ENCODE measurements at regions not wholly inside any gene's neighbourhood (a gene's known extent, or its start where the extent isn't known, plus 50 kb on each side); places are given as distances from the start of the nearest gene placed in this dataset.

- no peak overlapping the region for H3K27ac Mint-ChIP-seq (ENCODE audit: unreplicated experiment)
- H3K36me3 Mint-ChIP-seq (ENCODE audit: low read depth, unreplicated experiment) = no peaks in the 10 kb centered on the region
- H3K4me1 Mint-ChIP-seq (ENCODE audit: unreplicated experiment) = peaks cover 11% of the 10 kb centered on the region
- no peaks in the 10 kb centered on the region for H3K27me3 Mint-ChIP-seq (ENCODE audit: unreplicated experiment)
- DNase-seq (ENCODE audit: low spot score) = no peak
- no peak for TF ChIP-seq CTCF (IDR thresholded peaks at IDR 0.05; ENCODE audit: unreplicated experiment)
- H3K9me3 Mint-ChIP-seq (ENCODE audit: unreplicated experiment) = no peaks in the 10 kb centered on the region
- H3K4me3 Mint-ChIP-seq (ENCODE audit: unreplicated experiment) = no peak overlapping the region
Observed at GRCh38 chr6:146890644-146891434, 292.1 kb downstream of the ADGB start.

DNA sequence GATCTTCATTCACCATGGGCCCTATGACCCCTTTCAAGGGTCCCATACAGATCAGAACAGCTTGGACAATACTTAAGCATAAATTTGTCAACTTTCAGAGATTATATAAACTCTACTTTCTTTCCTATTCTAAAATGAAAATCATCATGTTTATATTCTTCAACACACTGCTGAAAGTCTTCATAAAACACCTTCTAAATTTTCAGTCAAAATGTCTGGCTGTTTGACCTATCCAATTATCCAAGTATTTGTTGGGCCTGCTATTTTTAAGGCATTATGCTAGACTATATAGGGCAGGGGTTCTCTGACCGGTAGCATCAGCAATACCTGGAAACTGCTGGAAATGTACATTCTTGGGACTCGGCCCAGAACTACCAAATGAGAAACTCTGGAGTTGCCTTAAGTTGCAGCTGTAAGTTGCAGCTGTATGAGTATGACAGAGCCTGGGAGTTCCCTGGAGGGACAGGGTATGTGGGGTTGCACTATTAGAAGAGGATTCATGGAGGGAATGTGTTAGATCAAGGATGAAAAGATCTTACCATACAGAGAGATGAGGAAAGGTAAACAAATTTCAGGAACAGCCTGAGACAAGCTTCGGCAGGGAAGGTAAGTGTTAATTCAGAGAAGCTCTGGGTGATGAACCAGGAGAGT lies 293.0 kb downstream of the ADGB start:
- Mint-ChIP-seq H3K27ac (ENCODE audit: unreplicated experiment) (no peak overlapping the region), H3K4me1 (ENCODE audit: unreplicated experiment) (peaks cover 14% of the 10 kb centered on the region), H3K27me3 (ENCODE audit: unreplicated experiment) (no peaks in the 10 kb centered on the region), H3K4me3 (ENCODE audit: unreplicated experiment) (no peak overlapping the region), H3K36me3 (ENCODE audit: low read depth, unreplicated experiment) (no peaks in the 10 kb centered on the region), H3K9me3 (ENCODE audit: unreplicated experiment) (no peaks in the 10 kb centered on the region)
- no peak for DNase-seq (ENCODE audit: low spot score)
- no peak for TF ChIP-seq CTCF (IDR thresholded peaks at IDR 0.05; ENCODE audit: unreplicated experiment)

GRCh38 chr6:146892283-146892612 lies 293.5 kb downstream of the ADGB start:
- H3K9me3 Mint-ChIP-seq (ENCODE audit: unreplicated experiment) = no peaks in the 10 kb centered on the region
- no peaks in the 10 kb centered on the region for H3K27me3 Mint-ChIP-seq (ENCODE audit: unreplicated experiment)
- peaks cover 14% of the 10 kb centered on the region for H3K4me1 Mint-ChIP-seq (ENCODE audit: unreplicated experiment)
- no peaks in the 10 kb centered on the region for H3K36me3 Mint-ChIP-seq (ENCODE audit: low read depth, unreplicated experiment)
- no peak for DNase-seq (ENCODE audit: low spot score)
- H3K27ac Mint-ChIP-seq (ENCODE audit: unreplicated experiment) = no peak overlapping the region
- no peak overlapping the region for H3K4me3 Mint-ChIP-seq (ENCODE audit: unreplicated experiment)
- no peak for TF ChIP-seq CTCF (IDR thresholded peaks at IDR 0.05; ENCODE audit: unreplicated experiment)

- DNase-seq (ENCODE audit: low spot score) = no peak
- H3K4me3 Mint-ChIP-seq (ENCODE audit: unreplicated experiment) = no peak overlapping the region
- H3K4me1 Mint-ChIP-seq (ENCODE audit: unreplicated experiment) = peaks cover 14% of the 10 kb centered on the region
- no peak for TF ChIP-seq CTCF (IDR thresholded peaks at IDR 0.05; ENCODE audit: unreplicated experiment)
- H3K27me3 Mint-ChIP-seq (ENCODE audit: unreplicated experiment) = no peaks in the 10 kb centered on the region
- H3K27ac Mint-ChIP-seq (ENCODE audit: unreplicated experiment) = no peak overlapping the region
- no peaks in the 10 kb centered on the region for H3K9me3 Mint-ChIP-seq (ENCODE audit: unreplicated experiment)
- H3K36me3 Mint-ChIP-seq (ENCODE audit: low read depth, unreplicated experiment) = no peaks in the 10 kb centered on the region
Observed at GRCh38 chr6:146892613-146893401, 294.0 kb downstream of the ADGB start.
